ENCODE measurements at regions not wholly inside any gene's neighbourhood (a gene's known extent, or its start where the extent isn't known, plus 50 kb on each side); places are given as distances from the start of the nearest gene placed in this dataset.

- H3K27me3 ChIP-seq (ENCODE audit: insufficient read depth, low read length), result no peaks in the 10 kb centered on the region
- DNase-seq, result no peak
- CTCF ChIA-PET (ENCODE audit: partially characterized antibody), result no interaction called here
- Mint-ChIP-seq H3K36me3 (no peaks in the 10 kb centered on the region), H3K4me3 (no peak overlapping the region), H3K4me1 (no peaks in the 10 kb centered on the region), H3K9me3 (peaks cover 0 to 4% (median 0%) of the 10 kb centered on the region in 8 donors), H3K27ac (no peak overlapping the region), H3K27me3 (no peaks in the 10 kb centered on the region)
- no peaks in the 10 kb centered on the region for H3K9me3 ChIP-seq (ENCODE audit: control insufficient read depth in 1 of 2, low read length in 2 of 2)
- H3K4me1 ChIP-seq (ENCODE audit: insufficient read depth, low read length), result no peaks in the 10 kb centered on the region
- POLR2A ChIA-PET (ENCODE audit: partially characterized antibody), result no interaction called here
- no peak overlapping the region for H3K4me3 ChIP-seq (ENCODE audit: low read length in 2 of 2)
- no peaks in the 10 kb centered on the region for H3K36me3 ChIP-seq (ENCODE audit: insufficient read depth, low read length)
- H3K27ac ChIP-seq (ENCODE audit: low read depth, low read length), result no peak overlapping the region
- intact Hi-C loops (cut with micrococcal nuclease), result no loop called here
These were observed 111.9 kb downstream of the GPAM start for GRCh38 chr10:112071596-112072133.

- no peaks in the 10 kb centered on the region for H3K4me1 ChIP-seq (ENCODE audit: insufficient read depth, low read length)
- ChIA-PET CTCF (ENCODE audit: partially characterized antibody) (interaction anchor here (1.3 kb wide), 1 partner anchor 59 kb away, joined by 5 read pairs; no protein-coding TSS in a partner anchor), POLR2A (ENCODE audit: partially characterized antibody) (no interaction called here)
- intact Hi-C loops (cut with micrococcal nuclease), result no loop called here
- no peaks in the 10 kb centered on the region for H3K9me3 Mint-ChIP-seq
- H3K27ac ChIP-seq (ENCODE audit: low read depth, low read length), result no peak overlapping the region
- DNase-seq, result no peak
- H3K36me3 Mint-ChIP-seq, result no peaks in the 10 kb centered on the region
- no peaks in the 10 kb centered on the region for H3K36me3 ChIP-seq (ENCODE audit: insufficient read depth, low read length)
- H3K27me3 Mint-ChIP-seq, result peaks cover 9 to 10% of the 10 kb centered on the region in 2 donors
- no peaks in the 10 kb centered on the region for H3K9me3 ChIP-seq (ENCODE audit: control insufficient read depth in 1 of 2, low read length in 2 of 2)
- no peak overlapping the region for H3K27ac Mint-ChIP-seq
- no peak overlapping the region for H3K4me3 ChIP-seq (ENCODE audit: low read length in 2 of 2)
- no peaks in the 10 kb centered on the region for H3K27me3 ChIP-seq (ENCODE audit: insufficient read depth, low read length)
- no peaks in the 10 kb centered on the region for H3K4me1 Mint-ChIP-seq
- H3K4me3 Mint-ChIP-seq, result no peak overlapping the region
These were observed 105.6 kb downstream of the GPAM start for GRCh38 chr10:112078003-112078402.

GRCh38 chr10:112080231-112080630, 103.3 kb downstream of the GPAM start:
- ChIA-PET CTCF (ENCODE audit: partially characterized antibody) (interaction anchor here (1.5 kb wide), 1 partner anchor 57 kb away, joined by 4 read pairs; no protein-coding TSS in a partner anchor), POLR2A (ENCODE audit: partially characterized antibody) (no interaction called here)
- H3K27me3 Mint-ChIP-seq, result peaks cover 11 to 14% of the 10 kb centered on the region in 2 donors
- no peaks in the 10 kb centered on the region for H3K9me3 Mint-ChIP-seq
- Histone ChIP-seq H3K4me1 (ENCODE audit: insufficient read depth, low read length) (no peaks in the 10 kb centered on the region), H3K27me3 (ENCODE audit: insufficient read depth, low read length) (no peaks in the 10 kb centered on the region), H3K27ac (ENCODE audit: low read depth, low read length) (no peak overlapping the region), H3K9me3 (ENCODE audit: control insufficient read depth in 1 of 2, low read length in 2 of 2) (no peaks in the 10 kb centered on the region), H3K36me3 (ENCODE audit: insufficient read depth, low read length) (no peaks in the 10 kb centered on the region), H3K4me3 (ENCODE audit: low read length in 2 of 2) (no peak overlapping the region)
- DNase-seq, result no peak
- no peak overlapping the region for H3K4me3 Mint-ChIP-seq
- no peak overlapping the region for H3K27ac Mint-ChIP-seq
- H3K36me3 Mint-ChIP-seq, result no peaks in the 10 kb centered on the region
- no peaks in the 10 kb centered on the region for H3K4me1 Mint-ChIP-seq
- intact Hi-C loops (cut with micrococcal nuclease), result no loop called here

- CTCF ChIA-PET (ENCODE audit: partially characterized antibody), result no interaction called here
- Mint-ChIP-seq H3K9me3 (no peaks in the 10 kb centered on the region), H3K27ac (no peak overlapping the region), H3K4me3 (no peak overlapping the region), H3K36me3 (no peaks in the 10 kb centered on the region), H3K27me3 (peaks cover 11 to 17% of the 10 kb centered on the region in 2 donors), H3K4me1 (no peaks in the 10 kb centered on the region)
- Histone ChIP-seq H3K27ac (ENCODE audit: low read depth, low read length) (no peak overlapping the region), H3K4me3 (ENCODE audit: low read length in 2 of 2) (no peak overlapping the region), H3K4me1 (ENCODE audit: insufficient read depth, low read length) (no peaks in the 10 kb centered on the region), H3K27me3 (ENCODE audit: insufficient read depth, low read length) (no peaks in the 10 kb centered on the region), H3K9me3 (ENCODE audit: control insufficient read depth in 1 of 2, low read length in 2 of 2) (no peaks in the 10 kb centered on the region), H3K36me3 (ENCODE audit: insufficient read depth, low read length) (no peaks in the 10 kb centered on the region)
- intact Hi-C loops (cut with micrococcal nuclease), result no loop called here
- DNase-seq, result no peak
- POLR2A ChIA-PET (ENCODE audit: partially characterized antibody), result no interaction called here
These were observed 101.4 kb downstream of the GPAM start for GRCh38 chr10:112082120-112082519.

- Mint-ChIP-seq H3K27me3 (peaks cover 11 to 17% of the 10 kb centered on the region in 2 donors), H3K4me1 (no peaks in the 10 kb centered on the region), H3K9me3 (no peaks in the 10 kb centered on the region), H3K4me3 (no peak overlapping the region), H3K27ac (no peak overlapping the region), H3K36me3 (no peaks in the 10 kb centered on the region)
- no peaks in the 10 kb centered on the region for H3K4me1 ChIP-seq (ENCODE audit: insufficient read depth, low read length)
- no peaks in the 10 kb centered on the region for H3K27me3 ChIP-seq (ENCODE audit: insufficient read depth, low read length)
- ChIA-PET POLR2A (ENCODE audit: partially characterized antibody) (no interaction called here), CTCF (ENCODE audit: partially characterized antibody) (no interaction called here)
- no peaks in the 10 kb centered on the region for H3K9me3 ChIP-seq (ENCODE audit: control insufficient read depth in 1 of 2, low read length in 2 of 2)
- no peak for DNase-seq
- no peak overlapping the region for H3K4me3 ChIP-seq (ENCODE audit: low read length in 2 of 2)
- no peak overlapping the region for H3K27ac ChIP-seq (ENCODE audit: low read depth, low read length)
- no peaks in the 10 kb centered on the region for H3K36me3 ChIP-seq (ENCODE audit: insufficient read depth, low read length)
- intact Hi-C loops (cut with micrococcal nuclease), result no loop called here
These were observed 100.1 kb downstream of the GPAM start for GRCh38 chr10:112083472-112083871.

GRCh38 chr10:112087953-112088456, 95.6 kb downstream of the GPAM start:
- H3K27ac ChIP-seq (ENCODE audit: low read depth, low read length), result no peak overlapping the region
- ChIA-PET CTCF (ENCODE audit: partially characterized antibody) (interaction anchor here (0.7 kb wide), 1 partner anchor 12 kb away, joined by 3 read pairs; no protein-coding TSS in a partner anchor), POLR2A (ENCODE audit: partially characterized antibody) (no interaction called here)
- no peaks in the 10 kb centered on the region for H3K9me3 Mint-ChIP-seq
- no peaks in the 10 kb centered on the region for H3K36me3 ChIP-seq (ENCODE audit: insufficient read depth, low read length)
- H3K36me3 Mint-ChIP-seq, result no peaks in the 10 kb centered on the region
- no peaks in the 10 kb centered on the region for H3K4me1 ChIP-seq (ENCODE audit: insufficient read depth, low read length)
- H3K4me3 ChIP-seq (ENCODE audit: low read length in 2 of 2), result no peak overlapping the region
- intact Hi-C loops (cut with micrococcal nuclease), result no loop called here
- H3K4me1 Mint-ChIP-seq, result no peaks in the 10 kb centered on the region
- H3K4me3 Mint-ChIP-seq, result no peak overlapping the region
- no peak for DNase-seq
- peaks cover 6 to 11% of the 10 kb centered on the region in 2 donors for H3K27me3 Mint-ChIP-seq
- H3K9me3 ChIP-seq (ENCODE audit: control insufficient read depth in 1 of 2, low read length in 2 of 2), result no peaks in the 10 kb centered on the region
- H3K27me3 ChIP-seq (ENCODE audit: insufficient read depth, low read length), result no peaks in the 10 kb centered on the region
- H3K27ac Mint-ChIP-seq, result no peak overlapping the region

GRCh38 chr10:112091703-112092102, 91.9 kb downstream of the GPAM start:
- no peaks in the 10 kb centered on the region for H3K27me3 ChIP-seq (ENCODE audit: insufficient read depth, low read length)
- no peak overlapping the region for H3K4me3 Mint-ChIP-seq
- peak overlapping the region in 1 of 7 donors; percentile 5 for H3K27ac Mint-ChIP-seq
- no peak for DNase-seq
- no peaks in the 10 kb centered on the region for H3K36me3 Mint-ChIP-seq
- CTCF ChIA-PET (ENCODE audit: partially characterized antibody), result no interaction called here
- H3K36me3 ChIP-seq (ENCODE audit: insufficient read depth, low read length), result no peaks in the 10 kb centered on the region
- no peaks in the 10 kb centered on the region for H3K9me3 Mint-ChIP-seq
- no peak overlapping the region for H3K4me3 ChIP-seq (ENCODE audit: low read length in 2 of 2)
- no peak overlapping the region for H3K27ac ChIP-seq (ENCODE audit: low read depth, low read length)
- no peaks in the 10 kb centered on the region for H3K9me3 ChIP-seq (ENCODE audit: control insufficient read depth in 1 of 2, low read length in 2 of 2)
- POLR2A ChIA-PET (ENCODE audit: partially characterized antibody), result no interaction called here
- H3K4me1 Mint-ChIP-seq, result no peaks in the 10 kb centered on the region
- peaks cover 8 to 11% of the 10 kb centered on the region in 2 donors for H3K27me3 Mint-ChIP-seq
- intact Hi-C loops (cut with micrococcal nuclease), result no loop called here
- H3K4me1 ChIP-seq (ENCODE audit: insufficient read depth, low read length), result no peaks in the 10 kb centered on the region

GRCh38 chr10:112092519-112092918, 91.0 kb downstream of the GPAM start:
- DNase-seq, result no peak
- intact Hi-C loops (cut with micrococcal nuclease), result no loop called here
- Mint-ChIP-seq H3K4me1 (no peaks in the 10 kb centered on the region), H3K4me3 (no peak overlapping the region), H3K36me3 (no peaks in the 10 kb centered on the region), H3K27me3 (peaks cover 6 to 9% of the 10 kb centered on the region in 2 donors), H3K9me3 (no peaks in the 10 kb centered on the region), H3K27ac (no peak overlapping the region)
- H3K4me3 ChIP-seq (ENCODE audit: low read length in 2 of 2), result no peak overlapping the region
- H3K4me1 ChIP-seq (ENCODE audit: insufficient read depth, low read length), result no peaks in the 10 kb centered on the region
- H3K9me3 ChIP-seq (ENCODE audit: control insufficient read depth in 1 of 2, low read length in 2 of 2), result no peaks in the 10 kb centered on the region
- H3K27me3 ChIP-seq (ENCODE audit: insufficient read depth, low read length), result no peaks in the 10 kb centered on the region
- ChIA-PET POLR2A (ENCODE audit: partially characterized antibody) (no interaction called here), CTCF (ENCODE audit: partially characterized antibody) (no interaction called here)
- no peak overlapping the region for H3K27ac ChIP-seq (ENCODE audit: low read depth, low read length)
- H3K36me3 ChIP-seq (ENCODE audit: insufficient read depth, low read length), result no peaks in the 10 kb centered on the region
